ENCODE measurements at regions not wholly inside any gene's neighbourhood (a gene's known extent, or its start where the extent isn't known, plus 50 kb on each side); places are given as distances from the start of the nearest gene placed in this dataset.

DNA sequence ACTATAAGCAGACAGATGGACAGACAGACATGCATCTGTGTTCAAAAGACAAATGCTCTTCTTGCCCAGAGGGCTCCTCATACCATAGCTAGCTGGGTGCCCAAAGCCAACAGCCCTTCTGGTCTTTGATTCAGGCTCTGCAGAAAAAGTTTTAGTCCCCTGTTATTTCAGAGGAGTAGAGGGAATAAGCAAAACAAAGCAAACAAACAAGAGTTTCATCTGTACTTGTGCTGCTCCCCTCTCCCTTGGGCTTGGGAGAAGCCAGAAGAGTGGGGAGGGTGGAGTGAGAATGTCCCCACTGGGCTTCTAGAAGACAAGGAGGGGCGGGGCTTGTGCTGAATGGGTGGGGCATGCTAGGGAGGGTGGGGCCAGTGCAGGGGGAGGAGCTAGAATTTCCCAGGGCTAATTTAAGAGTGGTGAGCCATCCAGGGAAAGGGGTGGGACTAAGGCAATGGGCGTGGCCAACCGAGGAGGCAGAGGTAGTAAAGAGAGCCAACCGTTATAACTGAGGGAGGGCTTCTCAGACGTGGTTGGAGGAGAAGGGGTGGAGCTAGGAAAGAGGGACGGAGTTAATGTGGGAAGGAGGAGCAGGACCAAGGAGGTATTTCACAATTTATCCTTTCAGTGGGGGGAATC lies 101.2 kb upstream of the MGMT start:
- DNase-seq = no peak

- no peak for DNase-seq
Observed at GRCh38 chr10:129366450-129366849, 100.6 kb upstream of the MGMT start.

GRCh38 chr10:129369566-129369965 lies 97.5 kb upstream of the MGMT start:
- no peak for DNase-seq

GRCh38 chr10:129371541-129371940 lies 95.5 kb upstream of the MGMT start:
- no peak for DNase-seq

DNA sequence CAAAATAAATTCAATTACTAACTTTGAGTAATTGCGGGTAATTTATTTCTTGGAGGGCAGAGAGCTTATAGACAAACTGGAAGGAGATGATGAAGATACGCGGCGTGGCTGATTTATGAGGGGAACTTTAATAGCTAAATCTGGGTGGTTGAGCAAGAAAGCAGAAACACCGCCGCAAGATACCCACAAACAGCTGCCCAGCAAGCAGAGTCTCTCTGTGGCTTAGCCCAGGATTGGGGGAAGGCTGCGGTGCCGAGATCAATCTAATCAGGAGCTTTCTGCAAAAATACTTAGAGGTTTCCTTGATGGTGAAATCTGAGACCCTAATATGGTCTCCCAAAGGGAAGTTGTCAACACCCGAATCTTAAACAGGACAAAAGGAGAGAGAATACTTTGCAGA lies 94.9 kb upstream of the MGMT start:
- no peak for DNase-seq

GRCh38 chr10:129373231-129373630 lies 93.8 kb upstream of the MGMT start:
- no peak for DNase-seq

GRCh38 chr10:129373718-129374117 lies 93.3 kb upstream of the MGMT start:
- DNase-seq = no peak

GRCh38 chr10:129375171-129375570 lies 91.9 kb upstream of the MGMT start:
- no peak for DNase-seq

DNA sequence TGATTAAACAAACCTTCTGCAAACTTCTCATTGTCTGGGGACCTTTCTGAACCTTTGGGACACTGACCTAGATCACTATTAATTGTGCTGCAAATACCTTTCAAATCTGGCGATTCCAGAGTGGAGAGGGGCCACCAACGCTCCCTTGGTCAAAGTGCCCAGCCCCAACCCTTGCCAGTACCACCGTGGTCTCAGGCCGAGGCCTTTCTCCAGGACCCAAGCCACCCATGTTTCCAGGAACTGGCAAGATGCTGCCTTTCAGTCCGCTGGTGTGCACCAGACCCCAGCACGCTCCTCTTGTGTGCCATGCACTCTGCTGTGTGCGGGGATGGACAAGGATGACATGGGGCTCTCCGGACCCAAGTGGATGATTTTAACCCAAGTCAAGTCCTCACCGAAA lies 91.1 kb upstream of the MGMT start:
- DNase-seq = no peak

- DNase-seq = no peak
Observed at GRCh38 chr10:129380279-129380678, 86.8 kb upstream of the MGMT start.

GRCh38 chr10:129381741-129382140 lies 85.3 kb upstream of the MGMT start:
- DNase-seq = no peak

GRCh38 chr10:129382401-129382800 lies 84.6 kb upstream of the MGMT start:
- no peak for DNase-seq

DNA sequence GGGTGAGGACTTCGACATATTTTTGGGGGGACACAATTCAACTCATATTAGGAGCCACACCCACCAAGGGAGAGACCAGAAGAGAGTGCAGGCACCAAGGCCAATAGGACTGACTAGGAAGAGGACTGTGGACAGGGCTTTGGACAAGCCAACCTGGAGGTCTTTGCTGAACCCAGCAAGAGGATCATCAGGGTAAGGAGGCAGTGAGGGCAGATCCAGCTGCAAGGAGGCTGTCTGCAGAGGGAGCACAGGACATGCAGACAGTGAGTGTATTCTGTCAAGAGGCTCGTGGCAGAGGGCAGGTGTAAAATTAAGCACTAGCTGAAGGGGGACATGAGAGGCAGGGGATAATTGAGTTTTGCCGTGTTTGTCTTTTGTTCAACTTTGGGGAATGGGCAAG lies 83.4 kb upstream of the MGMT start:
- no peak for DNase-seq

DNA sequence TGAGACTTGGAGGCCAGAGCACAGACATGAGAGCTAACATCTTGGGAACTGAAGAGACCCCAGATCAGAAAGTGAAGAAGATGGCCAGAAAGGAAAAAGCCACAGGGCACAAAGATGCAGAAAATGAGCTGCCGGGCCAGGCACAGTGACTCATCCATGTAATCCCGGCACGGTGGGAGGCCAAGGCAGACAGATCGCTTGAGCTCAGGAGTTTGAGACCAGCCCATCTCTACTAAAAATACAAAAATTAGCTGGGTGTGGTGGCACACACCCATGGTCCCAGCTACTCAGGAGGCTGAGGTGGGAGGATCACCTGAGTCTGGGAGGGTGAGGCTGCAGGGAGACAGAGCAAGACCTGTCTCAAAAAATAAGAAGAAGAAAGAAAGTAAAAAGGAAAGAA lies 81.4 kb upstream of the MGMT start:
- DNase-seq = no peak

GRCh38 chr10:129386415-129387257 lies 80.4 kb upstream of the MGMT start:
- no peak for DNase-seq

- DNase-seq = no peak
Observed at GRCh38 chr10:129387258-129387525, 79.8 kb upstream of the MGMT start.

- no peak for DNase-seq
Observed at GRCh38 chr10:129388435-129388834, 78.6 kb upstream of the MGMT start.

DNA sequence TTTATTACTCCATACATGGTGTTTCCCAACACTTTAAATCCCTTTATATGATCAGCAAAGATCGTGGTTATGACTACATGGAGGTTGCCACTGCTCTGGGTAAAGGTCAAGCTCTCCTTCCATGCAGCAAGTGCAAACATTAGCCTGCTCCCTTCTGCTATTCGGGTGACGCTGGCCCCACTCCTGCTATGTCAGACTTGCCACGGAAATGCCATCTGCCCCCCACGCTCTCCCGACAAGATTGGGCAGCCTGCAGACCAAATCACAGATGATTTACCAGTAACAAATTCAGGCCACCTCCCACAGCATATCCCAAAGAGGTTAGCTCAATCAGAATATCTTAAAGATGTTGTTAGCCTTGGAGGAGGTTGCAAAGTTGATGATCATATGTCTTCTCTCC lies 77.8 kb upstream of the MGMT start:
- DNase-seq = no peak

GRCh38 chr10:129390147-129390546 lies 76.9 kb upstream of the MGMT start:
- no peak for DNase-seq

- no peak for DNase-seq
Observed at GRCh38 chr10:129390726-129391125, 76.3 kb upstream of the MGMT start.

- no peak for DNase-seq
Observed at GRCh38 chr10:129391464-129391863, 75.6 kb upstream of the MGMT start.

DNA sequence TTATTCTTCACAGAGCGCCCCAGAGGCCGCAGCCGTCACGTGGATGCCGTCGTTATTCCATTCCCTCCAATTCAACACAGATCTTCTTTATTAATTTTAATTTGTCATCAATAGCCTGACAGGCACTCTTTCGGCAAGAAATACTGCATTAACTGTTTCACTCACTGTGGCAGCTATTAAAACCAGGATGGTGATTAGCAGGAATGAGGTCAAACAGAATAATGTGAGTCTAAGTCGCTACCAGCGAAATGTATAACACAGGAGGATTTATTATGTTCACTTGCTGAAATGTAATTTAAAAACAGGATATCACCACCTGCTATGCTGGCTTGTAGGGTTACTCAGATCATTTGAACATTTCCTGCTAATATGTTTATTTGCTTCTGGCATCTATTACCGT lies 74.2 kb upstream of the MGMT start:
- no peak for DNase-seq

GRCh38 chr10:129393812-129394211 lies 73.2 kb upstream of the MGMT start:
- no peak for DNase-seq

DNA sequence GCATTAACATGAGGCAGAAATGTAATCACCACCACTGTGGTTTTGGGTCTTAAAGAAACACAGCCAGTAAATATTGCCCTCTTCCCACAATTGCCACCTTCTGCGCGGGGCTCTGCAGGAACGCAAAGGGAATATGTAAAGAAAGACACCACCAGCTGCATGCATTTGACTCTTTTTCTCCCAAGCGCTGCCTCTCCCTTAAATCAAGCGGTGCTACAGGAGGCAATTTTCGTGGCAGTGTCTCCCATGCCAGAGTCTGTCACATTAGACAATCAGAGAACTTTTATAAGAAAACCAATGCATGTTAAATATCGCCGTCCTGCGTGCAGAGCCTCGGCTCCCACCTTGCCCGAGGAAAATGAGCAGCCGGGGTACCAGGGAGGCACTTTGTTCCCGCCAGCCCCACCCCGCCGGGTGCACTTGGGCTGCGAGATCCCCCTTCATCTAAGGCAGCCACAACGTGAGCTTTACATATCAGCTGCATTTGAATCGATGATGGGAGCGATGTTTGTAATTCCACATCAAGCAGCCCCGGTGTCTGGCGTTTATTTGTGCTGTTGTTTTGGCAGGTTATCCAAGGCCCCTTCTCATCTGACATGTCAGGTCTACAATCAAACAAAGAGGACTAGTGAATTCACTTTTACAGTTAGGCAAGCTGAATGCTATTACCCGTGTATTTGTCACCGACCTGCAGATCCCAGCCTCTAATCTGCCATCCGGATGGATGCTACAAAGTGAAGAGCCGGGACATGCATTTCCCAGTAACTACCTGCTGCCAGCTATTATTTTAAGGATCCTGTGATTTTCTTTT lies 72.3 kb upstream of the MGMT start:
- no peak for DNase-seq

Measured in fibroblast of upper back skin (primary cell).